HUDEP-2 (cell line): ENCODE measurements at regions not wholly inside any gene's neighbourhood (a gene's known extent, or its start where the extent isn't known, plus 50 kb on each side); places are given as distances from the start of the nearest gene placed in this dataset.

Source experiments
- DNase-seq, 76 experiments: peaks; one replicate each; lab custom pipeline; 2025; ENCODE audit not compliant: unreplicated experiment in 76 of 76; lab: John Stamatoyannopoulos, UW

GRCh38 chr18:55064073-55064472 lies 104.8 kb upstream of the CCDC68 start:
- no peak for DNase-seq

DNA sequence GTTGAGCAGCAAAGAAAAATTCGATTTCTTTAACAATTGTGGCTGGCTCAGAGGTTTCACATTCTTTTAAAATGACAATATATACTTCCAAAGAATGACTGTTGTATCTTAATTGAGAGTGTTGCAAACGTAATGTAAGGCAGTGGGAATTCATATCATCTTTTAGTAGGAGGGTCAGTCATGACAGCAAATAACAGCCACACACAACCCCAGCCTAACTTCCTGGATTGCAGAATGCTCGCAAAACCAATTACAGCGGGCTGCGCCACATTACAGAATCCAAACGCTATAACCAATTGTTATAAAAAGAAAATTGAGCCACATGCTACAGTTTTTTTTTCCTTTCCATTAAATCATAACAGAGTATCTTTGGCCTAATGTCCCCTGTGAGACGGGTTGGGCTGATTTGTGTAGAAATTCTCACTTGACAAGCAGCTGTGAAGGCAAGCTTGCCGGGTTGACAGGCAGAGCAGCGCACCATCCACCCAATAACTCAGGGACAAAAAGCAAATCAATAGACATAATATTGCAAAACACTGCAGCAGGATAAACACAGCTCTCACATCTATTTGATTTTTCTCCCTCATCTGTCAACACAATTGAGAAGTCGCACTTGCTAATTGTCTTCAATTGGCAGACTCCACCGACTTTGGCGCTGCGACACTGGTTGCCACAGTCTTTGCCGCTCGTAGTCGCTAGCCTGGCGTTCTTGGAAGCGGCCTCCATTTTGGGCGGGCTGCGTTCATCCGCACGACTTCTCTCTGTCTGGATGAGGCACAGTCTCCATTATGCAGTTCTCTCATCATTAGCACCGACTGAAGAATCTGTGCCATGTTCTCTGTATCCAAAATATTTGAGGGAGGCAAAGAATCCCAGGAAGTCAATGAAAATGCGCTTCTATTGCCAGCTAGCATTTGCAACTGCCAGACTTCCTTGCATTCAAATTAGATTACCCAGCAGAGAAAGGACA lies 95.0 kb upstream of the CCDC68 start:
- no peak for DNase-seq

GRCh38 chr18:55048892-55049291 lies 89.6 kb upstream of the CCDC68 start:
- no peak for DNase-seq

GRCh38 chr18:55047546-55047945 lies 88.3 kb upstream of the CCDC68 start:
- DNase-seq, result no peak

DNA sequence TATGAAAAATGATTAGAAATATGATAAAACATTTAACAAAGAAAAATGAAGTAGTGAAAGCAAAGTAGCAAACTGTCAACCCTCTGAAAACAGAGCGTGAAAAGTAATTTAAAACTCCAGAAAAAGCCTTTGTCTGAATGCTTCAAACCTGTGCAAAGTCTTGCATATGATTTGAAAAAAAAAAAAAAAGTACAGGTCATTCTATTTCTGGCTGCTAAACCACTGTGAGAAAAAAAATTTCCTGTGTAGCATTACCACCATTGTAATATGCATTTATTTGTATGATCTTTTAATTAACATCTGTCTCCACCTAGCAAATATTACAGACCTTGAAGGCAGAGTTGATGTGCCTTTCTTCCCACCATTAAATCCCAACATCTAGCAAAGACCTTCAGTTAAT lies 82.1 kb upstream of the CCDC68 start:
- no peak for DNase-seq

- no peak for DNase-seq
Measured at GRCh38 chr18:55038162-55038561, 78.9 kb upstream of the CCDC68 start.

- no peak for DNase-seq
Measured at GRCh38 chr18:55034742-55035141, 75.5 kb upstream of the CCDC68 start.

DNA sequence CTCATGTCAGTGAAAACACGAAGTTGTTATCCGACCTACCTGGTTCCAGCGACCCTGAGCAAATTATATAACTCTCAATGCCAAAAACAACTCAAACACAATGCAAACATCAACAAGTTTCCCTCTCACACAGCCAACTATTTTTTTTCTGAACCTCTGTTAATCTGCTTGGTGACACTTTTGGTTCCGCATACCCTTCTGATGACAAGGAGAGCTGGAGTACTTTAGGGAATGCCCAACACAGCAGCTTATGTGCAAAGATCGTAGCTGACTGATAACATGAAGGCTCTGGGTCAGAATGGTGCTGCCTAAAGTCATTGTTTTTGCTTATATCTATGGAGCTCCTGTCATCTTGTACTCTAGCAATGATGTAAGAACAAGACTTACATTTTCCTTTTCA lies 72.7 kb upstream of the CCDC68 start:
- no peak for DNase-seq

DNA sequence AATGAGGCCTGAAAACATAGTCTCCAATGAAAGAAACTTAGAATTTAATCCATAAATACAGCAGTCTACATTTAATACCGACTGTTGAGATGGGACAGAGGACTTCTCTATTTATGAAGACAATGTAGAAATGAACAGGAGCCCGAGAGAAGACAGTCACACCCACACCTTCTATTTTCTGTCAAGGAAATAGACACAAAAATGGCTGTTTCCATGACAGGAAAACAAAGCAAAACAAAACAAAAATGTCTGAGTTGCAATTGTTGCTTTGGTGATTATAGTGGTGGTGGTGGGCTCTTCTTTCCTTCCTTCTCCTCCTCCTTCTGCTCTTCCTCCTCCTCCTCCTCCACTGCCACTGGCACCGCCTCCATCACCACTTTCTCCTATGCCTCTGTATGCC lies 72.3 kb upstream of the CCDC68 start:
- no peak for DNase-seq

DNA sequence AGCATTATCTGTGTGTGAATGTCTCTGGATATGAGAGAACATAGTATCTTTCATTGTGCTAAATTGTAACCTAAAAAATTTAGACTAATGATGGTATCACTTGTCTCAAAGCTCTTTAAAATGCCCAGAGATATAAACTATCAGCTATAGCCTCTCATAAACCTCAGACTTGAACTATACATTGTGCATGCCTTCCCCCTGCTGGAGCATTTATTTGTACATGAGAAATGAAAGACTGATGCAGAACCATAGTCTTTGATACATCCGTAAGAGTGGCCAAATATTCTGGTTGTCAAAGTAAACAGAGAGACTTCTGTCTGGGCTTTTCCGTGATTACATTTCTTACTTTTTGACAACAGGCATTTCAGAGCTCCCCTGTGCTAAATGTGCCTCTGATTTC lies 71.9 kb upstream of the CCDC68 start:
- DNase-seq, result no peak

GRCh38 chr18:55024564-55024963 lies 65.3 kb upstream of the CCDC68 start:
- no peak for DNase-seq

GRCh38 chr18:55018602-55019001 lies 59.3 kb upstream of the CCDC68 start:
- no peak for DNase-seq

DNA sequence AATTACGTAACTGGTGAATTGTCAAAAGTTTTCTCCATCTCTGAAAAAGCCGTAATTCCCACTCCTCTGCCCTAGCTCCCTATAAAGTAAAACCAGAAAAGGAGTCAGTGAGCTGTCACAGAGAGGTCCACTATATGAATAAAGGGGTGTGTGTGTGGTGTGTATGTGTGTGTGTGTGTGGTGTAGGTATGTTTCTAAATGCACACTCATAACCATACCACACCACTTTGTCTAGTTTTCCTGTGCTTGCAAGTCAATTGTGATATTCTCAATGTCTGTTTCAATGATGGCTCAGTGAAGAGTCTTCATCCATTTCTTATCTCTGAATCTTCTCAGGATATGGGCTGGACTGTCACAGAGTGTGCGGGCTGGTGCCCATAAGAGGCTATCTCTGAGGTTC lies 54.8 kb upstream of the CCDC68 start:
- no peak for DNase-seq

GRCh38 chr18:55013685-55014084 lies 54.4 kb upstream of the CCDC68 start:
- DNase-seq, result no peak

GRCh38 chr18:55013086-55013485 lies 53.8 kb upstream of the CCDC68 start:
- DNase-seq, result no peak

GRCh38 chr18:55012008-55012407 lies 52.7 kb upstream of the CCDC68 start:
- DNase-seq, result no peak
